Hepatocyte (in vitro differentiated cells): ENCODE measurements at regions not wholly inside any gene's neighbourhood (a gene's known extent, or its start where the extent isn't known, plus 50 kb on each side); places are given as distances from the start of the nearest gene placed in this dataset.

Source experiments
- DNase-seq: peaks from one replicate; pipeline ENCODE4 v3.0.0-alpha.2; 2016; ENCODE audit warnings: low spot score
- H2AFZ ChIP-seq: fragments of 200-600 bp; sonication (generic); 2 replicates; pipeline ENCODE4 v1.6.0; 2016; ENCODE audit warnings: antibody characterized with exemption, mild to moderate bottlenecking
- H3K27ac ChIP-seq: fragments of 200-600 bp; sonication (generic); 2 replicates; pipeline ENCODE4 v1.5.1; 2016; ENCODE audit warnings: mild to moderate bottlenecking
- H3K27me3 ChIP-seq: fragments of 200-600 bp; sonication (generic); 2 replicates; pipeline ENCODE4 v1.6.1; 2016
- H3K36me3 ChIP-seq: fragments of 200-600 bp; sonication (generic); replicated peaks from 2 replicates; pipeline ENCODE4 v1.5.1; 2016; ENCODE audit warnings: low read depth; ENCODE audit not compliant: insufficient read depth
- H3K4me1 ChIP-seq: fragments of 200-600 bp; sonication (generic); 2 replicates; pipeline ENCODE4 v1.5.1; 2016; ENCODE audit warnings: mild to moderate bottlenecking, moderate library complexity; ENCODE audit not compliant: insufficient read depth
- H3K4me2 ChIP-seq: fragments of 200-600 bp; sonication (generic); 2 replicates; pipeline ENCODE4 v1.6.0; 2016
- H3K4me3 ChIP-seq: fragments of 200-600 bp; sonication (generic); 2 replicates; pipeline ENCODE4 v1.5.1; 2016; ENCODE audit warnings: mild to moderate bottlenecking
- H3K79me2 ChIP-seq: fragments of 200-600 bp; sonication (generic); 2 replicates; pipeline ENCODE4 v1.6.0; 2017; ENCODE audit warnings: mild to moderate bottlenecking
- H3K9me2 ChIP-seq: fragments of 200-600 bp; sonication (generic); replicated peaks from 2 replicates; pipeline ENCODE4 v1.6.0; 2017; ENCODE audit warnings: mild to moderate bottlenecking; ENCODE audit not compliant: insufficient read depth
- H3K9me3 ChIP-seq: fragments of 200-600 bp; sonication (generic); 2 replicates; pipeline ENCODE4 v1.5.1; 2016; ENCODE audit warnings: low read depth, mild to moderate bottlenecking
- H4K20me1 ChIP-seq: fragments of 200-600 bp; sonication (generic); 2 replicates; pipeline ENCODE4 v1.6.0; 2016; ENCODE audit warnings: mild to moderate bottlenecking; ENCODE audit not compliant: insufficient read depth, poor library complexity, severe bottlenecking
- CTCF ChIP-seq: fragments of 200-600 bp; sonication (generic); IDR thresholded peaks from 2 replicates; pipeline ENCODE4 v1.5.1; 2016; ENCODE audit warnings: antibody characterized with exemption, mild to moderate bottlenecking; ENCODE audit not compliant: poor library complexity
- EZH2 ChIP-seq: fragments of 200-600 bp; sonication (generic); IDR thresholded peaks from 2 replicates; pipeline ENCODE4 v1.6.1; 2016; ENCODE audit warnings: antibody characterized with exemption, mild to moderate bottlenecking, borderline replicate concordance
- EZH2phosphoT487 ChIP-seq: fragments of 200-600 bp; sonication (generic); IDR thresholded peaks from one replicate; pipeline ENCODE4 v1.6.1; 2018; ENCODE audit warnings: antibody characterized with exemption, mild to moderate bottlenecking, low read depth, moderate library complexity; ENCODE audit not compliant: unreplicated experiment, severe bottlenecking
- WGBS: methylation state at CpG from one replicate; pipeline ENCODE4 v1.1.6; 2016; ENCODE audit warnings: low lambda C conversion rate; ENCODE audit errors: missing lambda C conversion rate; 5-methylcytosine and 5-hydroxymethylcytosine counted together

- H3K4me2 ChIP-seq = no peak overlapping the region
- TF ChIP-seq EZH2phosphoT487 (no peak), EZH2 (no peak), CTCF (no peak)
- H3K27me3 ChIP-seq = no peaks in the 10 kb centered on the region
- no peaks in the 10 kb centered on the region for H3K36me3 ChIP-seq
- no peaks in the 10 kb centered on the region for H3K9me2 ChIP-seq
- no peak overlapping the region for H2AFZ ChIP-seq
- peaks cover 3% of the 10 kb centered on the region for H3K4me1 ChIP-seq
- no peaks in the 10 kb centered on the region for H4K20me1 ChIP-seq
- no peak overlapping the region for H3K4me3 ChIP-seq
- no peak for DNase-seq
- no peak overlapping the region for H3K27ac ChIP-seq
- no peaks in the 10 kb centered on the region for H3K79me2 ChIP-seq
- no peaks in the 10 kb centered on the region for H3K9me3 ChIP-seq
These were observed 343.6 kb downstream of the FRK start for GRCh38 chr6:115717062-115717461.

- TF ChIP-seq EZH2 (no peak), EZH2phosphoT487 (no peak), CTCF (no peak)
- H3K4me3 ChIP-seq = no peak overlapping the region
- WGBS = 86% methylated on average over 6 of the region's 6 CpGs
- H3K9me2 ChIP-seq = no peaks in the 10 kb centered on the region
- H3K36me3 ChIP-seq = no peaks in the 10 kb centered on the region
- H3K9me3 ChIP-seq = no peaks in the 10 kb centered on the region
- H3K4me2 ChIP-seq = no peak overlapping the region
- H4K20me1 ChIP-seq = no peaks in the 10 kb centered on the region
- H3K27me3 ChIP-seq = no peaks in the 10 kb centered on the region
- H2AFZ ChIP-seq = no peak overlapping the region
- no peak overlapping the region for H3K27ac ChIP-seq
- DNase-seq = no peak
- no peaks in the 10 kb centered on the region for H3K79me2 ChIP-seq
- H3K4me1 ChIP-seq = no peaks in the 10 kb centered on the region
These were observed 348.3 kb downstream of the FRK start for GRCh38 chr6:115712291-115712961.

GRCh38 chr6:115708850-115709249 lies 351.8 kb downstream of the FRK start:
- Histone ChIP-seq H3K36me3 (no peaks in the 10 kb centered on the region), H3K27me3 (no peaks in the 10 kb centered on the region), H3K4me1 (no peaks in the 10 kb centered on the region), H3K9me2 (no peaks in the 10 kb centered on the region), H2AFZ (no peak overlapping the region), H3K27ac (no peak overlapping the region), H3K79me2 (no peaks in the 10 kb centered on the region), H4K20me1 (no peaks in the 10 kb centered on the region), H3K9me3 (no peaks in the 10 kb centered on the region), H3K4me2 (no peak overlapping the region), H3K4me3 (no peak overlapping the region)
- TF ChIP-seq EZH2 (no peak), CTCF (no peak), EZH2phosphoT487 (no peak)
- 41% methylated on average over 2 of the region's 2 CpGs for WGBS
- DNase-seq = no peak

GRCh38 chr6:115706981-115707380 lies 353.7 kb downstream of the FRK start:
- no peak overlapping the region for H3K27ac ChIP-seq
- H2AFZ ChIP-seq = no peak overlapping the region
- H3K4me2 ChIP-seq = no peak overlapping the region
- 90% methylated on average over 2 of the region's 2 CpGs for WGBS
- H3K4me1 ChIP-seq = no peaks in the 10 kb centered on the region
- H3K27me3 ChIP-seq = no peaks in the 10 kb centered on the region
- H3K9me3 ChIP-seq = no peaks in the 10 kb centered on the region
- H3K79me2 ChIP-seq = no peaks in the 10 kb centered on the region
- H3K36me3 ChIP-seq = no peaks in the 10 kb centered on the region
- TF ChIP-seq CTCF = no peak
- TF ChIP-seq EZH2 = no peak
- TF ChIP-seq EZH2phosphoT487 = no peak
- H3K4me3 ChIP-seq = no peak overlapping the region
- DNase-seq = no peak
- no peaks in the 10 kb centered on the region for H4K20me1 ChIP-seq
- no peaks in the 10 kb centered on the region for H3K9me2 ChIP-seq
